ENCODE measurements at regions not wholly inside any gene's neighbourhood (a gene's known extent, or its start where the extent isn't known, plus 50 kb on each side); places are given as distances from the start of the nearest gene placed in this dataset.
"Not testable (repeated sequence)": the region's sequence is repeated elsewhere in the genome, so short reads cannot be mapped to it uniquely, and the experiment has no call there.

DNA sequence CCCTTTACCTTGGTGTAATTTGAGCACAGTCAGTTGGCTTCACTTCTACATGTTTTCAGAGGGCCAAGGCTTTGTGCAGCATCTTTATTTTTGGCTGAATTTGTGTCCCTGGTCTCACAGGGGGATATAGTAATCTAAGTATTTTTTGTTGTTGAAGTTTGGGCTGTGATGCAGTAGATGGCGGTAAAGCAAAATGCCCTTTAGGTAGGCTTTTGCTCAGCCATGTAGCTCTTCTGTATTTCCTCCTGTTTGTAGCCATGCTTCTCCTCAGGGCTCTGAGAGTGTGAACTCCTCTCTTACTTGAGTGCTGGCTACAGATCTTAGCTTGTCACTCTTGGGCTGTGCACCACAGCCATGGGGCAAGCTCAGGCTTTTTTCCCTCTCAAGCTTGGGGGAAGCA lies 328.6 kb downstream of the SLITRK5 start:
- Histone ChIP-seq H3K36me3 (ENCODE audit: control insufficient read depth in 5 of 5, insufficient read depth in 5 of 5, low read length in 5 of 5) (no peaks in the 10 kb centered on the region), H3K9ac (ENCODE audit: low read length in 5 of 5) (no peak overlapping the region), H3K9me3 (ENCODE audit: control insufficient read depth in 5 of 5, low read length in 5 of 5) (peaks cover 0 to 3% (median 0%) of the 10 kb centered on the region in 5 donors), H3K27ac (ENCODE audit: low read depth, low read length) (no peak overlapping the region), H3K4me1 (ENCODE audit: control insufficient read depth in 5 of 5, insufficient read depth in 5 of 5, low read length in 5 of 5) (peaks cover 0 to 5% (median 0%) of the 10 kb centered on the region in 5 donors), H3K27me3 (ENCODE audit: control insufficient read depth in 5 of 5, insufficient read depth in 4 of 5, low read length in 5 of 5) (no peaks in the 10 kb centered on the region), H3K4me3 (ENCODE audit: low read depth in 1 of 5, low read length in 5 of 5) (no peak overlapping the region)

DNA sequence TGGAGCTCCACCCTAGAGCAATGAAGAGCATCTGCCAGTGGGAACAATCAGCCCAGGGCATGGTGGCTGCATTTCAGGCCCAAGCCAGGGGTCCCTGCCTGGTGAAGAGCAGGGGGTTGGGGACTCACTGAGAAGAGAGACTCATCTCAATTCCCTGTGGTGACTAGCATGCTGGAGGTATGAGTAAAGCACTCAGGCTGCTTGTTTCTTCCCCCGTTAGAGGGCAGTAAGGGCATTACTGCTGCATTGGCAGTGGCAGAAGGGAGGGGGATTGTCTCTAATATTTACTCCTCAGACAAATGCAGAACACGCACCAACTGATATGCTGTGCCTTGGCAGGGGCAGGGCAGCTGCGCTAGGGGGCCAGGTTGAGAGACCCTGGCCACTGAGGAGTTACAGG lies 329.1 kb downstream of the SLITRK5 start:
- no peak overlapping the region for H3K9ac ChIP-seq (ENCODE audit: low read length in 5 of 5)
- no peak overlapping the region for H3K27ac ChIP-seq (ENCODE audit: low read depth, low read length)
- H3K4me3 ChIP-seq (ENCODE audit: low read depth in 1 of 5, low read length in 5 of 5), result no peak overlapping the region
- peaks cover 0 to 3% (median 0%) of the 10 kb centered on the region in 5 donors for H3K9me3 ChIP-seq (ENCODE audit: control insufficient read depth in 5 of 5, low read length in 5 of 5)
- H3K4me1 ChIP-seq (ENCODE audit: control insufficient read depth in 5 of 5, insufficient read depth in 5 of 5, low read length in 5 of 5), result peaks cover 0 to 5% (median 0%) of the 10 kb centered on the region in 5 donors
- H3K36me3 ChIP-seq (ENCODE audit: control insufficient read depth in 5 of 5, insufficient read depth in 5 of 5, low read length in 5 of 5), result no peaks in the 10 kb centered on the region
- H3K27me3 ChIP-seq (ENCODE audit: control insufficient read depth in 5 of 5, insufficient read depth in 4 of 5, low read length in 5 of 5), result no peaks in the 10 kb centered on the region

DNA sequence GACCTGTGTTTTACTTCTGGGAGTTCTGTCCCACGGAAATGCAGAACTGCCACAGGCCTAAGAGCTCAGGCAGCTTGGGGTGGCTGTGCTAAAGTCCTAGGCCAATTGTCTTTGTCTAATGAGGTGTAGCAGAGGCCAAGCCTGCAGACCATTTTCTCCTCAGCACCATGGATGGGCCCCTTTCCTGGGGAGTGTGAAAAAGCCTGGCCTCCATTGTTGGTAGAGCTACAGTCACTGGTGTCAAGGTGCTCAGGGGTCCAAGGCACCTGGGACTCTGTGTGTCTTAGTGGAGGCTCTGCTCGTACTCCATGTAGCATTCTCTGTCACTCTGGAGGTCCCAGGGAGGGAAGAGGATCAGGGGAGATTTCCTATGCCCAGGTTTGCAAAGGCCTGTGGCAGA lies 329.6 kb downstream of the SLITRK5 start:
- H3K4me1 ChIP-seq (ENCODE audit: control insufficient read depth in 5 of 5, insufficient read depth in 5 of 5, low read length in 5 of 5), result peaks cover 0 to 5% (median 0%) of the 10 kb centered on the region in 5 donors
- H3K36me3 ChIP-seq (ENCODE audit: control insufficient read depth in 5 of 5, insufficient read depth in 5 of 5, low read length in 5 of 5), result no peaks in the 10 kb centered on the region
- no peak overlapping the region for H3K4me3 ChIP-seq (ENCODE audit: low read depth in 1 of 5, low read length in 5 of 5)
- no peak overlapping the region for H3K27ac ChIP-seq (ENCODE audit: low read depth, low read length)
- no peak overlapping the region for H3K9ac ChIP-seq (ENCODE audit: low read length in 5 of 5)
- no peaks in the 10 kb centered on the region for H3K27me3 ChIP-seq (ENCODE audit: control insufficient read depth in 5 of 5, insufficient read depth in 4 of 5, low read length in 5 of 5)
- peaks cover 0 to 3% (median 0%) of the 10 kb centered on the region in 5 donors for H3K9me3 ChIP-seq (ENCODE audit: control insufficient read depth in 5 of 5, low read length in 5 of 5)

- Histone ChIP-seq H3K27me3 (ENCODE audit: control insufficient read depth in 5 of 5, insufficient read depth in 4 of 5, low read length in 5 of 5) (no peaks in the 10 kb centered on the region), H3K27ac (ENCODE audit: low read depth, low read length) (no peak overlapping the region), H3K36me3 (ENCODE audit: control insufficient read depth in 5 of 5, insufficient read depth in 5 of 5, low read length in 5 of 5) (no peaks in the 10 kb centered on the region), H3K4me3 (ENCODE audit: low read depth in 1 of 5, low read length in 5 of 5) (no peak overlapping the region), H3K9ac (ENCODE audit: low read length in 5 of 5) (no peak overlapping the region), H3K9me3 (ENCODE audit: control insufficient read depth in 5 of 5, low read length in 5 of 5) (peaks cover 0 to 3% (median 0%) of the 10 kb centered on the region in 5 donors), H3K4me1 (ENCODE audit: control insufficient read depth in 5 of 5, insufficient read depth in 5 of 5, low read length in 5 of 5) (no peaks in the 10 kb centered on the region)
Measured at GRCh38 chr13:88005188-88005587, 334.0 kb downstream of the SLITRK5 start.

DNA sequence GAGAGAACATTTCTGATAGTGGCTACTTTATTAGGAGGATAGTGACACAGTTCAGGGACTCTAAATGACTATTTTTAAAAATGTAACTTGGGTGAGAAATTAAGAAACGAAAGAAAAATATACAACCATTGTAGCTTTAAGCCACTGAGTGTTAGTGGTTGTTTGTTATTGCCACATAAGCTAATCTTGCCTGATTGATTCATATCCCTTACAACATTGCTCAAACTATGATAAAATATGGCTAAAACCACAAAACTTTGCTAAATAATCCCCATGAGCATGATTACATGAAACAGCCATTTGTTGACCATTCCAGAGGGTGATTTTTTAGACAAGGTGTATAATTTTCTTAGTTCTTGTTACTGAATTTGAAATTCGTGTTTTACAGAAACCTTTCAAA lies 343.4 kb downstream of the SLITRK5 start:
- peaks cover 0 to 4% (median 0%) of the 10 kb centered on the region in 5 donors for H3K9me3 ChIP-seq (ENCODE audit: control insufficient read depth in 5 of 5, low read length in 5 of 5)
- H3K27ac ChIP-seq (ENCODE audit: low read depth, low read length), result no peak overlapping the region
- H3K27me3 ChIP-seq (ENCODE audit: control insufficient read depth in 5 of 5, insufficient read depth in 4 of 5, low read length in 5 of 5), result no peaks in the 10 kb centered on the region
- H3K36me3 ChIP-seq (ENCODE audit: control insufficient read depth in 5 of 5, insufficient read depth in 5 of 5, low read length in 5 of 5), result no peaks in the 10 kb centered on the region
- no peak overlapping the region for H3K9ac ChIP-seq (ENCODE audit: low read length in 5 of 5)
- no peak overlapping the region for H3K4me3 ChIP-seq (ENCODE audit: low read depth in 1 of 5, low read length in 5 of 5)
- no peaks in the 10 kb centered on the region for H3K4me1 ChIP-seq (ENCODE audit: control insufficient read depth in 5 of 5, insufficient read depth in 5 of 5, low read length in 5 of 5)

- Histone ChIP-seq H3K4me1 (ENCODE audit: control insufficient read depth in 5 of 5, insufficient read depth in 5 of 5, low read length in 5 of 5) (no peaks in the 10 kb centered on the region), H3K27me3 (ENCODE audit: control insufficient read depth in 5 of 5, insufficient read depth in 4 of 5, low read length in 5 of 5) (no peaks in the 10 kb centered on the region), H3K27ac (ENCODE audit: low read depth, low read length) (no peak overlapping the region), H3K4me3 (ENCODE audit: low read depth in 1 of 5, low read length in 5 of 5) (no peak overlapping the region), H3K9me3 (ENCODE audit: control insufficient read depth in 5 of 5, low read length in 5 of 5) (peaks cover 0 to 4% (median 0%) of the 10 kb centered on the region in 5 donors), H3K36me3 (ENCODE audit: control insufficient read depth in 5 of 5, insufficient read depth in 5 of 5, low read length in 5 of 5) (no peaks in the 10 kb centered on the region), H3K9ac (ENCODE audit: low read length in 5 of 5) (no peak overlapping the region)
Measured at GRCh38 chr13:88022431-88023208, 351.4 kb downstream of the SLITRK5 start.

- Histone ChIP-seq H3K27me3 (ENCODE audit: control insufficient read depth in 5 of 5, insufficient read depth in 4 of 5, low read length in 5 of 5) (no peaks in the 10 kb centered on the region), H3K27ac (ENCODE audit: low read depth, low read length) (no peak overlapping the region), H3K4me1 (ENCODE audit: control insufficient read depth in 5 of 5, insufficient read depth in 5 of 5, low read length in 5 of 5) (no peaks in the 10 kb centered on the region), H3K4me3 (ENCODE audit: low read depth in 1 of 5, low read length in 5 of 5) (no peak overlapping the region), H3K36me3 (ENCODE audit: control insufficient read depth in 5 of 5, insufficient read depth in 5 of 5, low read length in 5 of 5) (no peaks in the 10 kb centered on the region), H3K9ac (ENCODE audit: low read length in 5 of 5) (no peak overlapping the region), H3K9me3 (ENCODE audit: control insufficient read depth in 5 of 5, low read length in 5 of 5) (no peaks in the 10 kb centered on the region)
Measured at GRCh38 chr13:88026241-88026640, 355.1 kb downstream of the SLITRK5 start.

- Histone ChIP-seq H3K9me3 (ENCODE audit: control insufficient read depth in 5 of 5, low read length in 5 of 5) (no peaks in the 10 kb centered on the region), H3K27ac (ENCODE audit: low read depth, low read length) (no peak overlapping the region), H3K9ac (ENCODE audit: low read length in 5 of 5) (no peak overlapping the region), H3K4me1 (ENCODE audit: control insufficient read depth in 5 of 5, insufficient read depth in 5 of 5, low read length in 5 of 5) (no peaks in the 10 kb centered on the region), H3K4me3 (ENCODE audit: low read depth in 1 of 5, low read length in 5 of 5) (no peak overlapping the region), H3K36me3 (ENCODE audit: control insufficient read depth in 5 of 5, insufficient read depth in 5 of 5, low read length in 5 of 5) (no peaks in the 10 kb centered on the region), H3K27me3 (ENCODE audit: control insufficient read depth in 5 of 5, insufficient read depth in 4 of 5, low read length in 5 of 5) (no peaks in the 10 kb centered on the region)
Measured at GRCh38 chr13:88031980-88032559, 360.9 kb downstream of the SLITRK5 start.

DNA sequence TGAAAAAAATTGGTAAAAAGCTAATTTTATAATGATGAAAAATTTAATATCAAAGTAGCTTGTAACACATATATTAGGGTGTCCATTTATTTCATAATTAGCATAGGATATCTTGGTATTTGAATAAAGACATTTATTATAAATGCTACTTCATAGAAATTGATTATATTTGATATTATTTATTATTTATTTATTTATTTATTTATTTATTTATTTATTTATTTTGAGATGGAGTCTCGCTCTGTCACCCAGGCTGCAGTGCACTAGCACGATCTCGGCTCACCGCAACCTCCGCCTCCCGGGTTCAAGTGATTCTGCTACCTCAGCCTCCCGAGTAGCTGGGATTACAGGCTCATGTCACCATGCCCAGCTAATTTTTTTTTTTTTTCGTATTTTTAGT lies 365.0 kb downstream of the SLITRK5 start:
- H3K36me3 ChIP-seq (ENCODE audit: control insufficient read depth in 5 of 5, insufficient read depth in 5 of 5, low read length in 5 of 5); H3K4me3 ChIP-seq (ENCODE audit: low read depth in 1 of 5, low read length in 5 of 5); H3K27me3 ChIP-seq (ENCODE audit: control insufficient read depth in 5 of 5, insufficient read depth in 4 of 5, low read length in 5 of 5): not testable (repeated sequence)

DNA sequence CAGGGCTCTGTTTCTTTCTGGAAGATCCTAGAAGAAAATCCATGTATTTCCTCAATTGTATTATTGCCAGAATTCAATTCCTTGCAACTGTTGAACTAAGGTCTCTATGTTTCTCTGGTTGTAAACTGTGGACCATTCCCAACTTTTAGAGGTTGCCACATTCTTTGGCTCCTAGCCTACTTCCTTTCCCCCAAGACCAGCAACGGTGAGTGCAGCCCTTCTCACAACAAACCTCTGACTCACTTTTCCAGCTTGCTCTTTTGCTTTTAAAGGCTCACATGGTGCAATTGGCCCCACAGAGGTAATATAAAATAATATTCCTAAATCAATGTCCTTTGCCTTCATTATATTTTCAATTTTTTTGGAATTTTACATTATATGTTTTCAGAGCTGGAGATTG lies 371.3 kb downstream of the SLITRK5 start:
- Histone ChIP-seq H3K27ac (ENCODE audit: low read depth, low read length) (no peak overlapping the region), H3K4me3 (ENCODE audit: low read depth in 1 of 5, low read length in 5 of 5) (no peak overlapping the region), H3K9me3 (ENCODE audit: control insufficient read depth in 5 of 5, low read length in 5 of 5) (no peaks in the 10 kb centered on the region), H3K9ac (ENCODE audit: low read length in 5 of 5) (no peak overlapping the region), H3K36me3 (ENCODE audit: control insufficient read depth in 5 of 5, insufficient read depth in 5 of 5, low read length in 5 of 5) (no peaks in the 10 kb centered on the region), H3K4me1 (ENCODE audit: control insufficient read depth in 5 of 5, insufficient read depth in 5 of 5, low read length in 5 of 5) (no peaks in the 10 kb centered on the region), H3K27me3 (ENCODE audit: control insufficient read depth in 5 of 5, insufficient read depth in 4 of 5, low read length in 5 of 5) (no peaks in the 10 kb centered on the region)

More for the DNA sequence above, 365.0 kb downstream of the SLITRK5 start:
- not testable (repeated sequence) for H3K27ac ChIP-seq (ENCODE audit: low read depth, low read length); H3K9ac ChIP-seq (ENCODE audit: low read length in 5 of 5); H3K4me1 ChIP-seq (ENCODE audit: control insufficient read depth in 5 of 5, insufficient read depth in 5 of 5, low read length in 5 of 5); H3K9me3 ChIP-seq (ENCODE audit: control insufficient read depth in 5 of 5, low read length in 5 of 5)

All from subcutaneous abdominal adipose tissue (tissue), 5 donors.